GM10248 (cell line): ENCODE measurements at regions not wholly inside any gene's neighbourhood (a gene's known extent, or its start where the extent isn't known, plus 50 kb on each side); places are given as distances from the start of the nearest gene placed in this dataset.

Source experiments
- CTCF ChIA-PET: fragments of 300-600 bp; sonication (Branson Sonifier 250); formaldehyde crosslinking; extraction: SDS; loops from one replicate; lab custom pipeline; 2021; ENCODE audit warnings: antibody characterized with exemption; lab: Yijun Ruan, JAX
- POLR2A ChIA-PET: fragments of 350-650 bp; sonication (Branson Sonifier 250); formaldehyde crosslinking; extraction: SDS; loops from one replicate; lab custom pipeline; 2020; ENCODE audit warnings: antibody characterized with exemption; lab: Yijun Ruan, JAX
- DNase-seq: peaks from one replicate; pipeline ENCODE4 v3.0.0; 2012; ENCODE audit errors: extremely low spot score
- CTCF ChIP-seq: IDR thresholded peaks from 2 replicates; pipeline ENCODE4 v1.5.1; 2012; ENCODE audit warnings: mild to moderate bottlenecking, low read depth; ENCODE audit errors: extremely low read depth, missing control alignments, control extremely low read depth

GRCh38 chr14:30134936-30135335 is 207.3 kb upstream of the PRKD1 start:
- ChIA-PET POLR2A (no interaction called here), CTCF (interaction anchor here (1.7 kb wide), 1 partner anchor 9 kb away, joined by 4 read pairs; no protein-coding TSS in a partner anchor)
- no peak for TF ChIP-seq CTCF
- no peak for DNase-seq

- ChIA-PET CTCF (no interaction called here), POLR2A (no interaction called here)
- no peak for TF ChIP-seq CTCF
- no peak for DNase-seq
Measured at GRCh38 chr14:30138567-30138966, 210.9 kb upstream of the PRKD1 start.

GRCh38 chr14:30142216-30142615 is 214.6 kb upstream of the PRKD1 start:
- ChIA-PET CTCF (no interaction called here), POLR2A (no interaction called here)
- DNase-seq: no peak
- TF ChIP-seq CTCF: no peak

GRCh38 chr14:30143627-30144026 is 216.0 kb upstream of the PRKD1 start:
- no peak for DNase-seq
- no peak for TF ChIP-seq CTCF
- ChIA-PET POLR2A (no interaction called here), CTCF (interaction anchor here (1.1 kb wide), 2 partner anchors 9 to 11 kb away, joined by 4 read pairs; no protein-coding TSS in a partner anchor)

GRCh38 chr14:30153717-30154116 is 226.1 kb upstream of the PRKD1 start:
- DNase-seq: no peak
- no peak for TF ChIP-seq CTCF
- ChIA-PET CTCF (interaction anchor here (0.8 kb wide), 1 partner anchor 10 kb away, joined by 3 read pairs; no protein-coding TSS in a partner anchor), POLR2A (no interaction called here)

GRCh38 chr14:30156571-30156970 is 228.9 kb upstream of the PRKD1 start:
- ChIA-PET POLR2A (no interaction called here), CTCF (no interaction called here)
- no peak for DNase-seq
- no peak for TF ChIP-seq CTCF
